Trophoblast cell (in vitro differentiated cells and primary cell): ENCODE measurements at regions not wholly inside any gene's neighbourhood (a gene's known extent, or its start where the extent isn't known, plus 50 kb on each side); places are given as distances from the start of the nearest gene placed in this dataset.

Experiments used
- DNase-seq, 2 donors: peaks; one replicate each; pipeline ENCODE4 v3.0.0-alpha.2; 2016
- H2AFZ ChIP-seq: 2 replicates; pipeline ENCODE4 v1.6.1; 2013; ENCODE audit warnings: low read length, moderate library complexity, mild to moderate bottlenecking; ENCODE audit not compliant: insufficient read depth, poor library complexity
- H2AK5ac ChIP-seq: 2 replicates; pipeline ENCODE4 v1.6.1; 2013; ENCODE audit warnings: mild to moderate bottlenecking, low read length
- H2BK120ac ChIP-seq: 2 replicates; pipeline ENCODE4 v1.6.1; 2013; ENCODE audit warnings: low read length, mild to moderate bottlenecking, moderate library complexity; ENCODE audit not compliant: insufficient read depth, poor library complexity
- H2BK12ac ChIP-seq: 2 replicates; pipeline ENCODE4 v1.6.1; 2013; ENCODE audit warnings: mild to moderate bottlenecking, low read length, moderate library complexity
- H2BK5ac ChIP-seq: 2 replicates; pipeline ENCODE4 v1.6.1; 2013; ENCODE audit warnings: low read length, low read depth, moderate library complexity, mild to moderate bottlenecking; ENCODE audit not compliant: poor library complexity
- H3K14ac ChIP-seq: 2 replicates; pipeline ENCODE4 v1.6.1; 2013; ENCODE audit warnings: mild to moderate bottlenecking, low read length
- H3K18ac ChIP-seq: 2 replicates; pipeline ENCODE4 v1.6.1; 2013; ENCODE audit warnings: mild to moderate bottlenecking, low read length
- H3K23ac ChIP-seq: 2 replicates; pipeline ENCODE4 v1.6.1; 2013; ENCODE audit warnings: low read length
- H3K27ac ChIP-seq: 2 replicates; pipeline ENCODE4 v1.5.1; 2013; ENCODE audit warnings: low read depth, mild to moderate bottlenecking, inconsistent platforms, low read length, moderate library complexity
- H3K27me3 ChIP-seq: 2 replicates; pipeline ENCODE4 v1.6.1; 2013; ENCODE audit warnings: inconsistent platforms, mild to moderate bottlenecking, low read length, moderate library complexity; ENCODE audit not compliant: insufficient read depth
- H3K36me3 ChIP-seq, 2 experiments: 1 replicate in 1 of 2; 2 replicates in 1 of 2; pipeline ENCODE4 v1.6.1; 2013; ENCODE audit warnings: low read length in 2 of 2, mild to moderate bottlenecking in 2 of 2, moderate library complexity in 1 of 2; ENCODE audit not compliant: insufficient read depth in 2 of 2, control insufficient read depth in 1 of 2
- H3K4ac ChIP-seq: 2 replicates; pipeline ENCODE4 v1.6.1; 2013; ENCODE audit warnings: low read depth, mild to moderate bottlenecking, low read length, moderate library complexity
- H3K4me1 ChIP-seq, 2 experiments: 1 replicate in 1 of 2; 2 replicates in 1 of 2; pipeline ENCODE4 v1.6.1; 2013; ENCODE audit warnings: low read length in 2 of 2, mild to moderate bottlenecking in 2 of 2, moderate library complexity in 1 of 2; ENCODE audit not compliant: insufficient read depth in 2 of 2, control insufficient read depth in 1 of 2
- H3K4me2 ChIP-seq: 2 replicates; pipeline ENCODE4 v1.6.1; 2013; ENCODE audit warnings: inconsistent platforms, mild to moderate bottlenecking, low read length, moderate library complexity
- H3K4me3 ChIP-seq: 2 replicates; pipeline ENCODE4 v1.5.1; 2013; ENCODE audit warnings: mild to moderate bottlenecking, low read depth, low read length, inconsistent platforms
- H3K79me1 ChIP-seq: one replicate; pipeline ENCODE4 v1.6.1; 2013; ENCODE audit warnings: low read length
- H3K79me2 ChIP-seq: 2 replicates; pipeline ENCODE4 v1.6.1; 2013; ENCODE audit warnings: low read length, mild to moderate bottlenecking; ENCODE audit not compliant: control insufficient read depth, insufficient read depth, poor library complexity
- H3K9ac ChIP-seq: 2 replicates; pipeline ENCODE4 v1.6.1; 2013; ENCODE audit warnings: mild to moderate bottlenecking, low read length
- H3K9me3 ChIP-seq: 2 replicates; pipeline ENCODE4 v1.6.1; 2013; ENCODE audit warnings: low read depth, mild to moderate bottlenecking, control low read depth, inconsistent platforms, low read length; ENCODE audit not compliant: insufficient read depth
- H4K12ac ChIP-seq: 2 replicates; pipeline ENCODE4 v1.6.1; 2013; ENCODE audit warnings: low read depth, mild to moderate bottlenecking, low read length, moderate library complexity
- H4K8ac ChIP-seq: 2 replicates; pipeline ENCODE4 v1.6.1; 2013; ENCODE audit warnings: low read depth, mild to moderate bottlenecking, low read length, moderate library complexity
- H4K91ac ChIP-seq: one replicate; pipeline ENCODE4 v1.6.1; 2013; ENCODE audit warnings: low read depth, mild to moderate bottlenecking, low read length, moderate library complexity
- WGBS: extraction: QIAGEN DNeasy Blood & Tissue Kit; methylation state at CpG from one replicate; pipeline ENCODE4 v1.1.7; 2013; ENCODE audit warnings: missing lambda C conversion rate; ENCODE audit not compliant: insufficient read length, insufficient coverage; ENCODE audit errors: extremely low coverage; 5-methylcytosine and 5-hydroxymethylcytosine counted together

DNA sequence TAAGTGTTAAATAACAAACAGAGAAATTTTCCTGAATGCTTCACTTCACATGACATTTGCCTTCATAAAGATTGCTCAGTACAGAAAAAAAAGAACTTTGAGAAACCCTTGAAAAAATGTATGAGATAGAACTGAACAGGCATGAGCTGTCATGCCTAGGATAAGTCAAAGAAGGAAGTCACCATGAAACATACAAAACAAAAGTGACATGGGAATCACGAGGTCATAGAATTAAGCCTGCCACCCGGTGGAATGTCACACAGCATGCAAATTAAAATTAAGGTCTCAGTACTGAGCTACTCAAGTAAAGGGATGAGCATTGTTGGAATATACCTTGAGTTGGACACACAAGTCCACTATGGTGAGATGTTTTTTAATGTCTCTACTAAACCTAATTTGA lies 652.5 kb upstream of the NECTIN3 start:
- H3K9me3 ChIP-seq, result no peaks in the 10 kb centered on the region

DNA sequence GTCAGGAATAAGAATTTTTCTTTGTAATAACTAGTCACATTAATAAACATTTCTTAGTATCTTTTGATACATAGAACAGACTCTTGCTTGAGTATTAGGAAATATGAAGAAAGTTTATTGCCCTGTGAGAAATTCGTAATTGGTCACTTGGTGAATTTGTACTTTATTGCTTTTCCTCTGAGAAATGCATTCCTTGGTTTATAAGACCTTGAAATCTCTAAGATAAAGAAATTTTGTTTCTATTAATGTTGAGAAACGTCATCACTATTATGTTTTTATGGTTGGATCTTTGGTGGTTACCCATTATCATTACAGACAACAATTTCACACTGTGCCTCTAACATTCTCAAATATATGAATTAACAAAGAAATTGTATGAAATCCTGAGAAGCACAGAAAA lies 652.0 kb upstream of the NECTIN3 start:
- Histone ChIP-seq H2AFZ (no peak overlapping the region), H3K4me1 (no peaks in the 10 kb centered on the region), H3K9ac (no peak overlapping the region), H3K23ac (no peak overlapping the region), H3K4ac (no peak overlapping the region), H3K79me1 (no peaks in the 10 kb centered on the region), H3K14ac (no peak overlapping the region), H2BK12ac (no peak overlapping the region), H3K18ac (no peak overlapping the region), H3K4me3 (no peak overlapping the region), H3K9me3 (no peaks in the 10 kb centered on the region), H2AK5ac (no peak overlapping the region), H2BK120ac (no peak overlapping the region), H3K36me3 (no peaks in the 10 kb centered on the region), H4K8ac (no peak overlapping the region), H2BK5ac (no peak overlapping the region), H3K79me2 (no peaks in the 10 kb centered on the region), H3K27ac (no peak overlapping the region), H3K4me2 (no peak overlapping the region), H4K12ac (no peak overlapping the region), H3K27me3 (no peaks in the 10 kb centered on the region), H4K91ac (no peak overlapping the region)
- DNase-seq, result no peak
- WGBS, result no CpG with 5 or more reads among the region's 2 CpGs

More for the DNA sequence above, 652.5 kb upstream of the NECTIN3 start:
- H4K8ac ChIP-seq, result no peak overlapping the region
- no peak overlapping the region for H3K4me2 ChIP-seq
- no peaks in the 10 kb centered on the region for H3K79me2 ChIP-seq
- H3K9ac ChIP-seq, result no peak overlapping the region
- no peaks in the 10 kb centered on the region for H3K79me1 ChIP-seq
- no CpG with 5 or more reads among the region's 2 CpGs for WGBS
- H3K27ac ChIP-seq, result no peak overlapping the region
- no peaks in the 10 kb centered on the region for H3K27me3 ChIP-seq
- H3K36me3 ChIP-seq, result no peaks in the 10 kb centered on the region
- H2BK120ac ChIP-seq, result no peak overlapping the region
- H4K12ac ChIP-seq, result no peak overlapping the region
- H3K14ac ChIP-seq, result no peak overlapping the region
- H3K23ac ChIP-seq, result no peak overlapping the region
- H3K4me3 ChIP-seq, result no peak overlapping the region
- no peaks in the 10 kb centered on the region for H3K4me1 ChIP-seq
- H2AK5ac ChIP-seq, result no peak overlapping the region
- H4K91ac ChIP-seq, result no peak overlapping the region
- H2AFZ ChIP-seq, result no peak overlapping the region
- H3K4ac ChIP-seq, result no peak overlapping the region
- H2BK5ac ChIP-seq, result peak overlapping the region; percentile 40
- H2BK12ac ChIP-seq, result no peak overlapping the region
- H3K18ac ChIP-seq, result no peak overlapping the region
- DNase-seq, result no peak

DNA sequence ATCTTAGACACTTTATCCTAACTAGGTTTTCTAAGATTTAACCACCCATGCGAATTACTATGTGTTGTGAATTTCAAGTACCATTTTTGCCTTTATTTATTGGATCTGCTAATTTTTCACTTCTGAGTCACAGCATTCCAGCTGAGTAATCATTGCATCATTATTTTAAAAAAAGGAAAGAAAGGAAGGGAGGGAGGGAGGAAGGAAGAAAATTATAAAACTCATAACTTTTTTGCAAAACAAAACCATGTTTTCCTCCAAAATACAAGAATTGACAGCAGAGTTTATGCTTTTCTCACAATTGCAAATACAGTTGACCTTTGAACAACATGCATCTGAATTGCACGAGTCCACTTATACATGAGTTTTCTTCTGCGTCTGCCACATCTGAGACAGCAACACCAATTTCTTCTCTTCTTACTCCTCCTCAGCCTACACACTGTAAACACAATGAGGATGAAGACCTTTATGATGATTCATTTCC lies 651.4 kb upstream of the NECTIN3 start:
- H3K9ac ChIP-seq, result no peak overlapping the region
- no peak overlapping the region for H2AFZ ChIP-seq
- H3K4me1 ChIP-seq, result no peaks in the 10 kb centered on the region
- no peak overlapping the region for H2BK5ac ChIP-seq
- H2BK120ac ChIP-seq, result no peak overlapping the region
- no peak overlapping the region for H3K23ac ChIP-seq
- no peaks in the 10 kb centered on the region for H3K79me1 ChIP-seq
- H3K36me3 ChIP-seq, result no peaks in the 10 kb centered on the region
- no peaks in the 10 kb centered on the region for H3K27me3 ChIP-seq
- no peak overlapping the region for H4K12ac ChIP-seq
- WGBS, result no CpG with 5 or more reads among the region's 3 CpGs
- H3K4ac ChIP-seq, result no peak overlapping the region
- H3K4me3 ChIP-seq, result no peak overlapping the region
- no peak overlapping the region for H2BK12ac ChIP-seq
- no peaks in the 10 kb centered on the region for H3K79me2 ChIP-seq
- peak in 1 of 2 donors; percentile 32 for DNase-seq
- H3K27ac ChIP-seq, result no peak overlapping the region
- no peak overlapping the region for H4K8ac ChIP-seq
- H2AK5ac ChIP-seq, result no peak overlapping the region
- H3K4me2 ChIP-seq, result no peak overlapping the region
- H3K9me3 ChIP-seq, result no peaks in the 10 kb centered on the region
- no peak overlapping the region for H3K18ac ChIP-seq
- H3K14ac ChIP-seq, result no peak overlapping the region
- no peak overlapping the region for H4K91ac ChIP-seq

DNA sequence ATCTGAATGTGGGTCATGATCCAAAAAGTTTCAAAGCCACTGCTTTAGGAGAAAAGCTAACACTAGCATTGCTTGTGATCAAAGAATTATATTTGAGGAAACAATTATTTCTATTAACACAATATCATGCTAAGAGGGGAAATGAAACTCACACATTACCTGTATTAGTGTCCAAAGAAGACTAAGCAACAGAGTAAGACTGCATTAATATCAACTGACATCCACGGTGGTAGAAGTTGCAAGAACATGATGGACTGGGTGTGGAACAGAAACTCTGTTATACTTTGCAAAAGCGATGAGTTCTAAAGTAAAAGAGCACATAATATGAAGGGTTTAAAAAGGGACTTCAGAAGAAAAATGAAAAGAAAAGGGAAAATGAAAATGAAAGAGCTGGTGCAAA lies 648.3 kb upstream of the NECTIN3 start:
- WGBS, result no CpG with 5 or more reads among the region's 2 CpGs
- H3K18ac ChIP-seq, result no peak overlapping the region

More for the DNA sequence above, 648.3 kb upstream of the NECTIN3 start:
- no peaks in the 10 kb centered on the region for H3K4me1 ChIP-seq
- no peaks in the 10 kb centered on the region for H3K36me3 ChIP-seq
- no peak overlapping the region for H2AK5ac ChIP-seq
- no peak for DNase-seq
- no peaks in the 10 kb centered on the region for H3K27me3 ChIP-seq
- no peak overlapping the region for H4K8ac ChIP-seq
- no peak overlapping the region for H2BK5ac ChIP-seq
- no peak overlapping the region for H3K14ac ChIP-seq
- H3K9me3 ChIP-seq, result no peaks in the 10 kb centered on the region
- H4K12ac ChIP-seq, result no peak overlapping the region
- no peaks in the 10 kb centered on the region for H3K79me1 ChIP-seq
- H2AFZ ChIP-seq, result no peak overlapping the region
- no peak overlapping the region for H2BK120ac ChIP-seq
- H3K4ac ChIP-seq, result no peak overlapping the region
- no peak overlapping the region for H3K9ac ChIP-seq
- H3K23ac ChIP-seq, result no peak overlapping the region
- H3K27ac ChIP-seq, result no peak overlapping the region
- H2BK12ac ChIP-seq, result no peak overlapping the region
- no peak overlapping the region for H3K4me2 ChIP-seq
- no peaks in the 10 kb centered on the region for H3K79me2 ChIP-seq
- no peak overlapping the region for H4K91ac ChIP-seq
- H3K4me3 ChIP-seq, result no peak overlapping the region
